GM19239 (cell line): ENCODE measurements at regions not wholly inside any gene's neighbourhood (a gene's known extent, or its start where the extent isn't known, plus 50 kb on each side); places are given as distances from the start of the nearest gene placed in this dataset.

Source experiments
- DNase-seq: peaks from one replicate; pipeline ENCODE4 v3.0.0; 2011; ENCODE audit warnings: low spot score; ENCODE audit not compliant: insufficient read length
- FAIRE-seq: peaks from 2 replicates; lab custom pipeline; 2011; peaks lifted over from hg19 to GRCh38; lab: Jason Lieb, UNC

GRCh38 chr4:108377021-108377420 lies 208.3 kb upstream of the LEF1 start:
- FAIRE-seq: no peak
- DNase-seq: no peak

- FAIRE-seq: no peak
- no peak for DNase-seq
These were observed 206.7 kb upstream of the LEF1 start for GRCh38 chr4:108375434-108375833.

- no peak for FAIRE-seq
- DNase-seq: no peak
These were observed 203.9 kb upstream of the LEF1 start for GRCh38 chr4:108372681-108373080.

GRCh38 chr4:108371282-108371681 lies 202.6 kb upstream of the LEF1 start:
- DNase-seq: no peak
- FAIRE-seq: no peak

GRCh38 chr4:108370291-108371141 lies 201.8 kb upstream of the LEF1 start:
- FAIRE-seq (no peak), DNase-seq (no peak)

GRCh38 chr4:108369035-108369655 lies 200.4 kb upstream of the LEF1 start:
- no peak for FAIRE-seq

GRCh38 chr4:108367751-108368150 lies 199.0 kb upstream of the LEF1 start:
- DNase-seq (no peak), FAIRE-seq (no peak)

More at GRCh38 chr4:108369035-108369655, 200.4 kb upstream of the LEF1 start:
- DNase-seq: no peak

- no peak for FAIRE-seq
- no peak for DNase-seq
These were observed 198.0 kb upstream of the LEF1 start for GRCh38 chr4:108366716-108367115.

- DNase-seq (no peak), FAIRE-seq (no peak)
These were observed 196.8 kb upstream of the LEF1 start for GRCh38 chr4:108365551-108365950.

- FAIRE-seq (no peak), DNase-seq (no peak)
These were observed 193.2 kb upstream of the LEF1 start for GRCh38 chr4:108361886-108362285.

- FAIRE-seq (no peak), DNase-seq (no peak)
These were observed 192.7 kb upstream of the LEF1 start for GRCh38 chr4:108361446-108361820.

- no peak for FAIRE-seq
These were observed 192.2 kb upstream of the LEF1 start for GRCh38 chr4:108360754-108361445.

GRCh38 chr4:108359986-108360681 lies 191.4 kb upstream of the LEF1 start:
- no peak for DNase-seq
- FAIRE-seq: no peak

More at GRCh38 chr4:108360754-108361445, 192.2 kb upstream of the LEF1 start:
- DNase-seq: no peak

GRCh38 chr4:108359130-108359985 lies 190.6 kb upstream of the LEF1 start:
- no peak for FAIRE-seq
- DNase-seq: no peak

GRCh38 chr4:108355902-108356535 lies 187.3 kb upstream of the LEF1 start:
- FAIRE-seq: no peak
- DNase-seq: no peak

- no peak for FAIRE-seq
These were observed 186.6 kb upstream of the LEF1 start for GRCh38 chr4:108355186-108355901.

GRCh38 chr4:108352664-108353308 lies 184.1 kb upstream of the LEF1 start:
- FAIRE-seq (no peak), DNase-seq (no peak)

More at GRCh38 chr4:108355186-108355901, 186.6 kb upstream of the LEF1 start:
- no peak for DNase-seq

GRCh38 chr4:108351791-108352190 lies 183.1 kb upstream of the LEF1 start:
- no peak for DNase-seq
- FAIRE-seq: no peak
